Endothelial cell of umbilical vein (primary cell): ENCODE measurements at regions not wholly inside any gene's neighbourhood (a gene's known extent, or its start where the extent isn't known, plus 50 kb on each side); places are given as distances from the start of the nearest gene placed in this dataset.

Experiments used
- BruUV-seq: library from RNA; stranded (reverse); fragments of 400-500 nt; replicated peaks from 2 replicates; lab custom pipeline; 2021; lab: Mats Ljungman, UMichigan
- CTCF ChIA-PET: fragments of 300-600, 350-600 bp; sonication (Branson Sonifier 250); formaldehyde crosslinking; loops from one replicate; lab custom pipeline; 2021; ENCODE audit warnings: antibody characterized with exemption, inconsistent platforms; lab: Charles Lee
- POLR2A ChIA-PET: fragments of 300-600, 350-600 bp; sonication (Branson Sonifier 250); formaldehyde crosslinking; loops from one replicate; lab custom pipeline; 2021; ENCODE audit warnings: antibody characterized with exemption, inconsistent platforms; lab: Charles Lee
- DNase-seq: peaks from one replicate; pipeline ENCODE4 v3.0.0-alpha.2; 2011; ENCODE audit warnings: low read depth, low spot score
- FAIRE-seq: peaks from 2 replicates; lab custom pipeline; 2011; peaks lifted over from hg19 to GRCh38; lab: Jason Lieb, UNC
- H2AFZ ChIP-seq: 2 replicates; pipeline ENCODE4 v1.6.0; 2012; ENCODE audit warnings: low read depth, low read length, control low read depth, inconsistent platforms
- H3K27ac ChIP-seq: 2 replicates; pipeline ENCODE4 v1.5.1; 2011; ENCODE audit warnings: low read depth, mild to moderate bottlenecking, control low read depth, low read length, moderate library complexity; ENCODE audit not compliant: insufficient read depth
- H3K27me3 ChIP-seq, 2 experiments: 2 replicates each; pipeline versions ENCODE4 v1.6.0 to v1.6.1; 2011; ENCODE audit warnings: low read length in 2 of 2, mixed read lengths in 1 of 2; ENCODE audit not compliant: control insufficient read depth in 2 of 2, insufficient read depth in 2 of 2
- H3K36me3 ChIP-seq, 2 experiments: 2 replicates in 1 of 2; 3 replicates in 1 of 2; pipeline ENCODE4 v1.5.1; 2011; ENCODE audit warnings: low read length in 2 of 2, mild to moderate bottlenecking in 1 of 2, moderate library complexity in 1 of 2; ENCODE audit not compliant: control insufficient read depth in 2 of 2, insufficient read depth in 2 of 2; ENCODE audit errors: extremely low read depth in 1 of 2
- H3K4me1 ChIP-seq: 3 replicates; pipeline ENCODE4 v1.5.1; 2011; ENCODE audit warnings: mild to moderate bottlenecking, low read length; ENCODE audit not compliant: control insufficient read depth, insufficient read depth; ENCODE audit errors: extremely low read depth
- H3K4me2 ChIP-seq: 2 replicates; pipeline ENCODE4 v1.6.1; 2011; ENCODE audit warnings: low read length, control low read depth, mixed read lengths; ENCODE audit not compliant: insufficient read depth
- H3K4me3 ChIP-seq, 3 experiments: fragments of 200-600 bp in 1 of 3; sonication (generic), shearing (Covaris generic) in 1 of 3; replicated peaks in 1 of 3; 2 replicates each; pipeline ENCODE4 v1.5.1; 2011 to 2016; ENCODE audit warnings: control low read depth in 3 of 3, low read length in 3 of 3, mild to moderate bottlenecking in 2 of 3, inconsistent platforms in 1 of 3, low read depth in 1 of 3, moderate library complexity in 1 of 3; ENCODE audit not compliant: insufficient read depth in 1 of 3
- H3K79me2 ChIP-seq: 2 replicates; pipeline ENCODE4 v1.6.0; 2012; ENCODE audit warnings: low read length, inconsistent platforms; ENCODE audit not compliant: control insufficient read depth, insufficient read depth
- H3K9ac ChIP-seq: replicated peaks from 2 replicates; pipeline ENCODE3; 2011; ENCODE audit warnings: low read length, control low read depth; ENCODE audit not compliant: insufficient read depth; ENCODE audit errors: extremely low read depth
- H3K9me1 ChIP-seq: replicated peaks from 3 replicates; pipeline ENCODE4 v1.6.0; 2011; ENCODE audit warnings: mild to moderate bottlenecking, low read length; ENCODE audit not compliant: control insufficient read depth, insufficient read depth; ENCODE audit errors: extremely low read depth
- H3K9me3 ChIP-seq: replicated peaks from 2 replicates; pipeline ENCODE4 v1.5.1; 2012; ENCODE audit warnings: low read length, inconsistent platforms; ENCODE audit not compliant: control insufficient read depth, insufficient read depth
- H4K20me1 ChIP-seq: replicated peaks from 2 replicates; pipeline ENCODE3; 2011; ENCODE audit warnings: mild to moderate bottlenecking, low read length; ENCODE audit not compliant: control insufficient read depth, insufficient read depth; ENCODE audit errors: extremely low read depth
- CTCF ChIP-seq, 2 donors: IDR thresholded peaks; 1 replicate in 1 of 2; 2 replicates in 1 of 2; pipeline ENCODE4 v1.5.1; 2011; ENCODE audit warnings: low read length in 2 of 2, mild to moderate bottlenecking in 2 of 2, moderate library complexity in 2 of 2, control low read depth in 1 of 2, inconsistent platforms in 1 of 2, low read depth in 1 of 2; ENCODE audit not compliant: insufficient read depth in 1 of 2; ENCODE audit errors: extremely low read depth in 1 of 2
- EZH2 ChIP-seq: IDR thresholded peaks from 2 replicates; pipeline ENCODE4 v1.6.1; 2012; ENCODE audit warnings: borderline replicate concordance, low read depth, mild to moderate bottlenecking, moderate library complexity, low read length, inconsistent platforms; ENCODE audit not compliant: severe bottlenecking
- FOS ChIP-seq: IDR thresholded peaks from 2 replicates; pipeline ENCODE4 v1.6.1; 2011; ENCODE audit warnings: mild to moderate bottlenecking, low read length, moderate library complexity, borderline replicate concordance; ENCODE audit not compliant: insufficient read depth
- GATA2 ChIP-seq: IDR thresholded peaks from 2 replicates; pipeline ENCODE4 v1.7.0; 2011; ENCODE audit warnings: low read depth, mild to moderate bottlenecking, moderate library complexity, mixed read lengths, low read length; ENCODE audit not compliant: insufficient read length, insufficient read depth
- JUN ChIP-seq: IDR thresholded peaks from 2 replicates; pipeline ENCODE4 v1.6.1; 2011; ENCODE audit warnings: borderline replicate concordance, low read depth; ENCODE audit not compliant: insufficient read length, insufficient read depth
- MAX ChIP-seq: IDR thresholded peaks from 2 replicates; pipeline ENCODE4 v1.6.1; 2011; ENCODE audit not compliant: insufficient read depth, insufficient read length
- MYC ChIP-seq: IDR thresholded peaks from one replicate; pipeline ENCODE4 v1.6.1; 2011; ENCODE audit warnings: mild to moderate bottlenecking, low read depth, low read length
- POLR2A ChIP-seq: IDR thresholded peaks from 2 replicates; pipeline ENCODE4 v1.6.1; 2012; ENCODE audit warnings: low read depth, mild to moderate bottlenecking, control low read depth, low read length
- POLR2AphosphoS5 ChIP-seq: IDR thresholded peaks from 2 replicates; pipeline ENCODE4 v1.6.1; 2012; ENCODE audit warnings: low read depth, mild to moderate bottlenecking, control low read depth, low read length, moderate library complexity; ENCODE audit not compliant: insufficient read depth
- dilution Hi-C: fragments of 300-500 bp; cut with MboI; formaldehyde crosslinking; loops from one replicate; pipeline ENCODE4 v1.15.0; 2019; ENCODE audit warnings: low sequenced_read_pairs; ENCODE audit not compliant: extremely low pct_ligation_motif_present
- intact Hi-C: fragments of 100-400 bp; cut with micrococcal nuclease; formaldehyde crosslinking; loops from one replicate; pipeline ENCODE4 v1.10.0; 2022

GRCh38 chr7:8893775-8894174 lies 460.4 kb downstream of the NXPH1 start:
- Histone ChIP-seq H3K9ac (no peak overlapping the region), H3K4me2 (no peak overlapping the region), H4K20me1 (no peaks in the 10 kb centered on the region), H3K4me1 (no peaks in the 10 kb centered on the region), H3K36me3 (no peaks in the 10 kb centered on the region), H3K27me3 (no peaks in the 10 kb centered on the region), H3K9me3 (no peaks in the 10 kb centered on the region), H3K27ac (no peak overlapping the region), H2AFZ (no peak overlapping the region), H3K4me3 (no peak overlapping the region), H3K79me2 (no peaks in the 10 kb centered on the region), H3K9me1 (no peaks in the 10 kb centered on the region)
- intact Hi-C loops (no loop called here), dilution Hi-C loops (no loop called here)
- BruUV-seq: no TSS peak
- FAIRE-seq (no peak), DNase-seq (no peak)
- POLR2A ChIA-PET: no interaction called here
- no peak for TF ChIP-seq EZH2
- TF ChIP-seq MYC: no peak
- no peak for TF ChIP-seq MAX
- TF ChIP-seq POLR2AphosphoS5: no peak
- TF ChIP-seq CTCF (IDR thresholded peaks at IDR 0.05; ENCODE audit: extremely low read depth in 1 of 2, insufficient read depth in 1 of 2, low read depth in 1 of 2, low read length in 2 of 2): no peak
- no peak for TF ChIP-seq JUN
- no peak for TF ChIP-seq POLR2A
- TF ChIP-seq GATA2: no peak
- no peak for TF ChIP-seq FOS
- CTCF ChIA-PET: no interaction called here
